OCI-LY7 (cell line): ENCODE measurements at regions not wholly inside any gene's neighbourhood (a gene's known extent, or its start where the extent isn't known, plus 50 kb on each side); places are given as distances from the start of the nearest gene placed in this dataset.

Source experiments
- BruUV-seq: library from RNA; stranded (reverse); fragments of 400-500 nt; replicated peaks from 2 replicates; lab custom pipeline; 2021; lab: Mats Ljungman, UMichigan
- CTCF ChIA-PET: fragments of 300-600 bp; sonication (Branson Sonifier 250); formaldehyde crosslinking; loops from one replicate; lab custom pipeline; 2022; ENCODE audit warnings: antibody characterized with exemption; ENCODE audit not compliant: unreplicated experiment; lab: Charles Lee
- POLR2A ChIA-PET: fragments of 300-600 bp; sonication (Branson Sonifier 250); formaldehyde crosslinking; loops from one replicate; lab custom pipeline; 2022; ENCODE audit warnings: antibody characterized with exemption; lab: Charles Lee
- DNase-seq: peaks from one replicate; pipeline ENCODE4 v3.0.0-alpha.2; 2015; ENCODE audit warnings: low spot score
- H2AFZ ChIP-seq: fragments of 200-600 bp; sonication (generic), shearing (Covaris generic); 2 replicates; pipeline ENCODE4 v1.6.1; 2014; ENCODE audit warnings: mild to moderate bottlenecking, antibody characterized with exemption, low read length, moderate library complexity
- H3K27ac ChIP-seq: fragments of 200-600 bp; sonication (generic); 2 replicates; pipeline ENCODE4 v1.5.1; 2014; ENCODE audit warnings: mixed run types, low read depth, mild to moderate bottlenecking, moderate library complexity, low read length, inconsistent platforms; ENCODE audit not compliant: poor library complexity, severe bottlenecking
- H3K36me3 ChIP-seq: fragments of 200-600 bp; sonication (generic); 2 replicates; pipeline ENCODE4 v1.6.1; 2014; ENCODE audit warnings: mild to moderate bottlenecking, antibody characterized with exemption, low read length, moderate library complexity, mixed read lengths; ENCODE audit not compliant: insufficient read depth
- H3K4me1 ChIP-seq: fragments of 200-600 bp; sonication (generic); 2 replicates; pipeline ENCODE4 v1.5.1; 2014; ENCODE audit warnings: mild to moderate bottlenecking, low read length; ENCODE audit not compliant: insufficient read depth, poor library complexity, severe bottlenecking
- H3K4me2 ChIP-seq: fragments of 200-600 bp; sonication (generic); 2 replicates; pipeline ENCODE4 v1.6.1; 2014; ENCODE audit warnings: mild to moderate bottlenecking, low read length
- H3K4me3 ChIP-seq: fragments of 200-600 bp; sonication (generic); 2 replicates; pipeline ENCODE4 v1.5.1; 2014; ENCODE audit warnings: mild to moderate bottlenecking, low read depth, low read length; ENCODE audit not compliant: poor library complexity, severe bottlenecking
- H3K79me2 ChIP-seq: fragments of 200-600 bp; sonication (generic); 2 replicates; pipeline ENCODE4 v1.6.1; 2016; ENCODE audit warnings: low read depth, mild to moderate bottlenecking, low read length, moderate library complexity, mixed read lengths; ENCODE audit not compliant: insufficient read depth
- H3K9me2 ChIP-seq: fragments of 200-600 bp; sonication (generic); 2 replicates; pipeline ENCODE4 v1.6.1; 2016; ENCODE audit warnings: mild to moderate bottlenecking, low read length, mixed read lengths; ENCODE audit not compliant: insufficient read depth
- H3K9me3 ChIP-seq: fragments of 200-600 bp; sonication (generic); 2 replicates; pipeline ENCODE4 v1.6.1; 2014; ENCODE audit warnings: mild to moderate bottlenecking, mixed run types, low read length, mixed read lengths
- H4K20me1 ChIP-seq: fragments of 200-600 bp; sonication (generic); 2 replicates; pipeline ENCODE4 v1.6.1; 2014; ENCODE audit warnings: mild to moderate bottlenecking, antibody characterized with exemption, low read length, moderate library complexity, mixed read lengths; ENCODE audit not compliant: insufficient read depth
- EZH2phosphoT487 ChIP-seq: fragments of 200-600 bp; sonication (generic); IDR thresholded peaks from 2 replicates; pipeline ENCODE4 v1.6.1; 2018; ENCODE audit warnings: low read depth, borderline replicate concordance, mild to moderate bottlenecking, mixed run types, antibody characterized with exemption, low read length, moderate library complexity, mixed read lengths
- intact Hi-C: fragments of 100-400 bp; cut with micrococcal nuclease; formaldehyde crosslinking; loops from one replicate; pipeline ENCODE4 v1.10.0; 2022; ENCODE audit not compliant: unreplicated experiment
- TF ChIP-seq, protein P1 (sequence below): fragments of 200-600 bp; sonication (generic); conservative IDR thresholded peaks from 2 replicates; pipeline ENCODE4 v1.5.1; 2014; ENCODE audit warnings: mild to moderate bottlenecking, antibody characterized with exemption, low read length, moderate library complexity, mixed read lengths

DNA sequence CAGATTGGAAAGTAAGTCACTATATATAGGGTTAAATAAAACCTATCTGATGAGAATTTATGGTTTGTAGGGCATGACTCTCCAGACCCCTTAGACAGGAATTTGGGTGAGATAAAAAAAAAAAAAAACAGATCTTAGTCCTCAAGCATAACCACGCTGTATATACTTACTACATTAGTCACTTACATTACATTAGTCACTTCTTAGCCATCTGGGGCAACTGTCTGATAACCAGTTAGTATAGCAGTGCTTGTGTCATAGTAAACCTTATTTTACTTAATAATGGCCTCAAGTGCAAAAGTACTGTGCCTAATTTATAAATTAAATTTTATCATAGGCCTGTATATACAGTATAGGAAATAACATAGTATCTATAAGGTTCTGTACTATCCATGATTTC lies 60.2 kb upstream of the RPS6KA6 start:
- Histone ChIP-seq H3K27ac (no peak overlapping the region), H3K36me3 (no peaks in the 10 kb centered on the region), H3K4me1 (no peaks in the 10 kb centered on the region), H3K9me2 (no peaks in the 10 kb centered on the region), H3K4me2 (no peak overlapping the region), H3K9me3 (no peaks in the 10 kb centered on the region), H3K79me2 (no peaks in the 10 kb centered on the region), H4K20me1 (no peaks in the 10 kb centered on the region), H3K4me3 (no peak overlapping the region), H2AFZ (no peak overlapping the region)
- ChIA-PET CTCF (no interaction called here), POLR2A (no interaction called here)
- no peak for DNase-seq
- TF ChIP-seq, protein P1, sequence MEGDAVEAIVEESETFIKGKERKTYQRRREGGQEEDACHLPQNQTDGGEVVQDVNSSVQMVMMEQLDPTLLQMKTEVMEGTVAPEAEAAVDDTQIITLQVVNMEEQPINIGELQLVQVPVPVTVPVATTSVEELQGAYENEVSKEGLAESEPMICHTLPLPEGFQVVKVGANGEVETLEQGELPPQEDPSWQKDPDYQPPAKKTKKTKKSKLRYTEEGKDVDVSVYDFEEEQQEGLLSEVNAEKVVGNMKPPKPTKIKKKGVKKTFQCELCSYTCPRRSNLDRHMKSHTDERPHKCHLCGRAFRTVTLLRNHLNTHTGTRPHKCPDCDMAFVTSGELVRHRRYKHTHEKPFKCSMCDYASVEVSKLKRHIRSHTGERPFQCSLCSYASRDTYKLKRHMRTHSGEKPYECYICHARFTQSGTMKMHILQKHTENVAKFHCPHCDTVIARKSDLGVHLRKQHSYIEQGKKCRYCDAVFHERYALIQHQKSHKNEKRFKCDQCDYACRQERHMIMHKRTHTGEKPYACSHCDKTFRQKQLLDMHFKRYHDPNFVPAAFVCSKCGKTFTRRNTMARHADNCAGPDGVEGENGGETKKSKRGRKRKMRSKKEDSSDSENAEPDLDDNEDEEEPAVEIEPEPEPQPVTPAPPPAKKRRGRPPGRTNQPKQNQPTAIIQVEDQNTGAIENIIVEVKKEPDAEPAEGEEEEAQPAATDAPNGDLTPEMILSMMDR: no peak
- TF ChIP-seq EZH2phosphoT487: no peak
- no TSS peak for BruUV-seq
- intact Hi-C loops: no loop called here

DNA sequence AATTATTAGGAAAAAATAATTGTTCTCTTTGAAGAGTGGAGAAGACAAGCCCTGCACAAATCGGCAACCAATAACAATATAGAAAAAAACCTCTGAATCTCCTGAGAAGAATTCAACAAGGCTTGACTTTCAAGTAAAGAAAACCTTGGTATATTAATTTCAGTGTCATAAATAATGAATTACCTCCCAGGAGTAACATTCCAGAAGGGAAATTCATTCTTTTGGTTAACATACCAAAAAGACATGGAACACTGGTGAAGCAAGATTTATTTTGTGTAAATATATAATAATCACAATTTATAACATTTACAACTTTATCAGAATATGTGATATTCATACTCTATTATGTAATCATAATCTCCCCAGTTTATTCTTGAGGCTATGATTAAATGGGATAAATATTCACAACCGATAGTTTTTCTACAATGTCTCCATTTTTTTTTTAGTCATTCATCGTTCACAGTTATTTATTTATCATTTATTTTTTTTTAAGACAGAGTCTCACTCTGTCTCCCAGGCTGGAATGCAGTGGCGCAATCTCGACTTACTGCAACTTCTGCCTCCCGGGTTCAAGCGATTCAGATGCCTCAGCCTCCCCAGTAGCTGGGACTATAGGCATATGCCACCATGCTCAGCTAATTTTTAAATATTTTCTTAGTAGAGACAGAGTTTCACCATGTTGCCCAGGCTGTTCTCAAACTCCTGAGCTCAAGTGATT lies 53.0 kb upstream of the RPS6KA6 start:
- intact Hi-C loops: no loop called here
- no peak for TF ChIP-seq EZH2phosphoT487
- TF ChIP-seq, protein P1: no peak
- no peaks in the 10 kb centered on the region for H4K20me1 ChIP-seq
- H3K4me3 ChIP-seq: no peak overlapping the region
- CTCF ChIA-PET: no interaction called here
- H3K4me2 ChIP-seq: no peak overlapping the region
- no peaks in the 10 kb centered on the region for H3K79me2 ChIP-seq
- no peaks in the 10 kb centered on the region for H3K9me3 ChIP-seq
- no peaks in the 10 kb centered on the region for H3K9me2 ChIP-seq
- no peak overlapping the region for H3K27ac ChIP-seq
- no peak overlapping the region for H2AFZ ChIP-seq
- H3K4me1 ChIP-seq: no peaks in the 10 kb centered on the region
- POLR2A ChIA-PET: no interaction called here
- no TSS peak for BruUV-seq
- DNase-seq: no peak
- no peaks in the 10 kb centered on the region for H3K36me3 ChIP-seq
